ENCODE measurements at regions not wholly inside any gene's neighbourhood (a gene's known extent, or its start where the extent isn't known, plus 50 kb on each side); places are given as distances from the start of the nearest gene placed in this dataset.
"Not testable (repeated sequence)": the region's sequence is repeated elsewhere in the genome, so short reads cannot be mapped to it uniquely, and the experiment has no call there.

- DNase-seq, result no peak
Measured at GRCh38 chr3:8317661-8318649, 183.7 kb upstream of the LMCD1 start.

- DNase-seq, result no peak
Measured at GRCh38 chr3:8319935-8320634, 181.5 kb upstream of the LMCD1 start.

- no peak for DNase-seq
Measured at GRCh38 chr3:8320711-8321458, 180.7 kb upstream of the LMCD1 start.

GRCh38 chr3:8324747-8325146 is 176.9 kb upstream of the LMCD1 start:
- DNase-seq, result no peak

- no peak for DNase-seq
Measured at GRCh38 chr3:8325306-8325705, 176.3 kb upstream of the LMCD1 start.

- not testable (repeated sequence) for DNase-seq
Measured at GRCh38 chr3:8325833-8326232, 175.8 kb upstream of the LMCD1 start.

GRCh38 chr3:8327739-8328138 is 173.9 kb upstream of the LMCD1 start:
- no peak for DNase-seq

- no peak for DNase-seq
Measured at GRCh38 chr3:8328967-8329366, 172.7 kb upstream of the LMCD1 start.

GRCh38 chr3:8329598-8329997 is 172.0 kb upstream of the LMCD1 start:
- DNase-seq, result no peak

GRCh38 chr3:8336456-8336855 is 165.2 kb upstream of the LMCD1 start:
- DNase-seq, result no peak

- DNase-seq, result no peak
Measured at GRCh38 chr3:8338424-8338823, 163.2 kb upstream of the LMCD1 start.

GRCh38 chr3:8341821-8342247 is 159.8 kb upstream of the LMCD1 start:
- no peak for DNase-seq

GRCh38 chr3:8343058-8343457 is 158.6 kb upstream of the LMCD1 start:
- no peak for DNase-seq

GRCh38 chr3:8345398-8345797 is 156.2 kb upstream of the LMCD1 start:
- no peak for DNase-seq

GRCh38 chr3:8348076-8348475 is 153.5 kb upstream of the LMCD1 start:
- no peak for DNase-seq

- DNase-seq, result no peak
Measured at GRCh38 chr3:8352475-8352874, 149.1 kb upstream of the LMCD1 start.

- no peak for DNase-seq
Measured at GRCh38 chr3:8353364-8353763, 148.3 kb upstream of the LMCD1 start.

- no peak for DNase-seq
Measured at GRCh38 chr3:8355346-8355745, 146.3 kb upstream of the LMCD1 start.

- not testable (repeated sequence) for DNase-seq
Measured at GRCh38 chr3:8356066-8356465, 145.6 kb upstream of the LMCD1 start.

GRCh38 chr3:8357859-8358258 is 143.8 kb upstream of the LMCD1 start:
- DNase-seq, result no peak

GRCh38 chr3:8359133-8359532 is 142.5 kb upstream of the LMCD1 start:
- DNase-seq, result no peak

GRCh38 chr3:8363200-8363599 is 138.4 kb upstream of the LMCD1 start:
- no peak for DNase-seq

GRCh38 chr3:8365541-8365940 is 136.1 kb upstream of the LMCD1 start:
- DNase-seq, result no peak

All from NCI-H446 (cell line).